OCI-LY1 (cell line): ENCODE measurements at regions not wholly inside any gene's neighbourhood (a gene's known extent, or its start where the extent isn't known, plus 50 kb on each side); places are given as distances from the start of the nearest gene placed in this dataset.

Experiments
- H2AFZ ChIP-seq: fragments of 200-600 bp; sonication (generic), shearing (Covaris generic); 2 replicates; pipeline ENCODE4 v1.6.0; 2014; ENCODE audit warnings: antibody characterized with exemption, mild to moderate bottlenecking, low read length
- H3F3A ChIP-seq: fragments of 200-600 bp; sonication (generic), shearing (Covaris generic); 2 replicates; pipeline ENCODE4 v1.6.0; 2014; ENCODE audit warnings: mild to moderate bottlenecking, antibody characterized with exemption, low read length, moderate library complexity; ENCODE audit not compliant: insufficient read depth
- H3K27ac ChIP-seq: fragments of 200-600 bp; sonication (generic); 2 replicates; pipeline ENCODE4 v1.5.1; 2014; ENCODE audit warnings: low read length, mixed run types, mild to moderate bottlenecking, low read depth; ENCODE audit not compliant: poor library complexity, severe bottlenecking
- H3K27me3 ChIP-seq: fragments of 200-600 bp; sonication (generic); 2 replicates; pipeline ENCODE4 v1.6.0; 2014; ENCODE audit warnings: antibody characterized with exemption, mild to moderate bottlenecking, low read length, moderate library complexity; ENCODE audit not compliant: insufficient read depth
- H3K36me3 ChIP-seq: fragments of 200-600 bp; sonication (generic); 2 replicates; pipeline ENCODE4 v1.6.1; 2014; ENCODE audit warnings: mild to moderate bottlenecking, antibody characterized with exemption, low read length, moderate library complexity, mixed read lengths; ENCODE audit not compliant: insufficient read depth
- H3K4me1 ChIP-seq: fragments of 200-600 bp; sonication (generic); 2 replicates; pipeline ENCODE4 v1.5.1; 2014; ENCODE audit warnings: mild to moderate bottlenecking, low read length, moderate library complexity; ENCODE audit not compliant: insufficient read depth, severe bottlenecking
- H3K4me2 ChIP-seq: fragments of 200-600 bp; sonication (generic), shearing (Covaris generic); 2 replicates; pipeline ENCODE4 v1.6.1; 2014; ENCODE audit warnings: low read length
- H3K4me3 ChIP-seq: fragments of 200-600 bp; sonication (generic); 2 replicates; pipeline ENCODE4 v1.5.1; 2014; ENCODE audit warnings: low read length, low read depth, mild to moderate bottlenecking, mixed read lengths; ENCODE audit not compliant: poor library complexity, severe bottlenecking
- H3K79me2 ChIP-seq: fragments of 200-600 bp; shearing (Covaris generic); 2 replicates; pipeline ENCODE4 v1.6.1; 2016; ENCODE audit warnings: mixed run types, low read length, mixed read lengths; ENCODE audit not compliant: insufficient read depth
- H3K9ac ChIP-seq: fragments of 200-600 bp; sonication (generic), shearing (Covaris generic); 2 replicates; pipeline ENCODE4 v1.6.1; 2014; ENCODE audit warnings: mild to moderate bottlenecking, low read length, mixed read lengths
- H3K9me2 ChIP-seq: fragments of 200-600 bp; sonication (generic), shearing (Covaris generic); 2 replicates; pipeline ENCODE4 v1.6.1; 2014; ENCODE audit warnings: low read depth, mild to moderate bottlenecking, low read length, mixed read lengths
- H3K9me3 ChIP-seq: fragments of 200-600 bp; shearing (Covaris generic); 2 replicates; pipeline ENCODE4 v1.6.1; 2014; ENCODE audit warnings: low read length, mixed read lengths
- H4K20me1 ChIP-seq: fragments of 200-600 bp; sonication (generic), shearing (Covaris generic); 2 replicates; pipeline ENCODE4 v1.6.0; 2016; ENCODE audit warnings: mild to moderate bottlenecking, low read length; ENCODE audit not compliant: insufficient read depth
- CTCF ChIP-seq: fragments of 200-600 bp; sonication (generic), shearing (Covaris generic); IDR thresholded peaks from 2 replicates; pipeline ENCODE4 v1.5.1; 2017; ENCODE audit warnings: mild to moderate bottlenecking, antibody characterized with exemption, low read length, moderate library complexity, mixed read lengths
- EZH2 ChIP-seq: fragments of 200-600 bp; sonication (generic), shearing (Covaris generic); IDR thresholded peaks from 2 replicates; pipeline ENCODE4 v1.8.0; 2017; ENCODE audit warnings: borderline replicate concordance, mixed run types, mild to moderate bottlenecking, antibody characterized with exemption, low read length, moderate library complexity, mixed read lengths

GRCh38 chr3:117589454-117589853 is 879.9 kb downstream of the TUSC7 start:
- H3K27ac ChIP-seq = no peak overlapping the region
- H3K36me3 ChIP-seq = no peaks in the 10 kb centered on the region
- no peaks in the 10 kb centered on the region for H3K4me1 ChIP-seq
- no peak overlapping the region for H2AFZ ChIP-seq
- H3K9ac ChIP-seq = no peak overlapping the region
- no peak overlapping the region for H3K4me2 ChIP-seq
- H3K27me3 ChIP-seq = no peaks in the 10 kb centered on the region
- H4K20me1 ChIP-seq = no peaks in the 10 kb centered on the region
- H3K9me3 ChIP-seq = no peaks in the 10 kb centered on the region
- no peaks in the 10 kb centered on the region for H3K9me2 ChIP-seq
- no peak overlapping the region for H3K4me3 ChIP-seq
- H3F3A ChIP-seq = no peaks in the 10 kb centered on the region
- TF ChIP-seq CTCF (no peak), EZH2 (no peak)
- no peaks in the 10 kb centered on the region for H3K79me2 ChIP-seq

- H2AFZ ChIP-seq = no peak overlapping the region
- no peaks in the 10 kb centered on the region for H4K20me1 ChIP-seq
- H3K36me3 ChIP-seq = no peaks in the 10 kb centered on the region
- no peak overlapping the region for H3K27ac ChIP-seq
- no peaks in the 10 kb centered on the region for H3K4me1 ChIP-seq
- H3K27me3 ChIP-seq = no peaks in the 10 kb centered on the region
- H3K9ac ChIP-seq = no peak overlapping the region
- H3K4me3 ChIP-seq = no peak overlapping the region
- no peaks in the 10 kb centered on the region for H3K9me3 ChIP-seq
- H3F3A ChIP-seq = no peaks in the 10 kb centered on the region
- TF ChIP-seq EZH2 (no peak), CTCF (no peak)
- H3K9me2 ChIP-seq = no peaks in the 10 kb centered on the region
- H3K79me2 ChIP-seq = no peaks in the 10 kb centered on the region
- no peak overlapping the region for H3K4me2 ChIP-seq
Observed at GRCh38 chr3:117595615-117596014, 886.0 kb downstream of the TUSC7 start.

GRCh38 chr3:117596503-117596902 is 886.9 kb downstream of the TUSC7 start:
- Histone ChIP-seq H3K4me3 (no peak overlapping the region), H3K79me2 (no peaks in the 10 kb centered on the region), H3K4me2 (no peak overlapping the region), H3K9me3 (no peaks in the 10 kb centered on the region), H3K27me3 (no peaks in the 10 kb centered on the region), H3K9me2 (no peaks in the 10 kb centered on the region), H3K4me1 (no peaks in the 10 kb centered on the region), H3K27ac (no peak overlapping the region), H3K36me3 (no peaks in the 10 kb centered on the region), H3K9ac (no peak overlapping the region), H4K20me1 (no peaks in the 10 kb centered on the region), H2AFZ (no peak overlapping the region), H3F3A (no peaks in the 10 kb centered on the region)
- no peak for TF ChIP-seq CTCF
- TF ChIP-seq EZH2 = no peak
